NCI-H69 (cell line): ENCODE measurements at regions not wholly inside any gene's neighbourhood (a gene's known extent, or its start where the extent isn't known, plus 50 kb on each side); places are given as distances from the start of the nearest gene placed in this dataset.

ENCODE experiments used
- DNase-seq: peaks from one replicate; lab custom pipeline; 2025; lab: John Stamatoyannopoulos, UW

- DNase-seq, result no peak
Measured at GRCh38 chr14:98229656-98230366, 1042.2 kb downstream of the BCL11B start.

DNA sequence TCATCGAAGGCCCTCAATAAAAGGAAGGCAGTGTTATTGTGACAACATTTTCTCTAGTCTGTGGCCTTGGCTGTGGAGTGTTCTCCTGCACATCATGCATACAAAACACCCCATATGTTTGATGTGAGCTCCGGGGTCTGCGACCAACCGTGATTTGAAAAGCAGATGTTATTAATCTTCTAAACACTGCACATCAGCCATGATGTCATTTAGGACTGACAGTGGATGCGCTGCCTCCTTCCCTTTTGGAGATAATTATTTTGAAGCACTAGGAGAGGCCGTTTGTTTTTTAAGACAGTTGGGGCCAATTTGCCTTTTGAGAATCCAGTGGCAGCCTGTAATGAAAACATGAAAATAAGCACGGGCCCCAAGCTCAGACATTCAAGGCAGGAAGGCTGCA lies 1041.6 kb downstream of the BCL11B start:
- no peak for DNase-seq

- no peak for DNase-seq
Measured at GRCh38 chr14:98231210-98231609, 1040.8 kb downstream of the BCL11B start.

- DNase-seq, result no peak
Measured at GRCh38 chr14:98233656-98234055, 1038.3 kb downstream of the BCL11B start.

DNA sequence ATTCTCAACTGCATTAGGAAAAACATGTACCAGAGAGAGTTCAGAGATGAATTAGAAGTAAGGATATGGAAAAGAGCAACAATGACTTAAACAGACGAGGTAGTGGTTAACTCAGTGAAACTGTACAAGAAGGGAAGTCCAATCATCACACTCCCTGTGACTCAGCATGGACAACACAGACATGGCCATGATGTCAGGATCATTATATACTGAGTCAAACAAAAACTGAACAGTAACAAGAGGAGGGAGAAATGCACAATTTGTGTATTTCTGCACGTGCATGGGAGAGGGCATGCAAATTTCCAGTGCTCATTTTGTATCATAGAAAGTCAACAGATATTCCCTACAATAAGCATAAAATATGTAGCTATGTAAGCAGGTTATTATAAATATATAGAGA lies 1037.8 kb downstream of the BCL11B start:
- no peak for DNase-seq

GRCh38 chr14:98236314-98236713 lies 1035.7 kb downstream of the BCL11B start:
- DNase-seq, result no peak

DNA sequence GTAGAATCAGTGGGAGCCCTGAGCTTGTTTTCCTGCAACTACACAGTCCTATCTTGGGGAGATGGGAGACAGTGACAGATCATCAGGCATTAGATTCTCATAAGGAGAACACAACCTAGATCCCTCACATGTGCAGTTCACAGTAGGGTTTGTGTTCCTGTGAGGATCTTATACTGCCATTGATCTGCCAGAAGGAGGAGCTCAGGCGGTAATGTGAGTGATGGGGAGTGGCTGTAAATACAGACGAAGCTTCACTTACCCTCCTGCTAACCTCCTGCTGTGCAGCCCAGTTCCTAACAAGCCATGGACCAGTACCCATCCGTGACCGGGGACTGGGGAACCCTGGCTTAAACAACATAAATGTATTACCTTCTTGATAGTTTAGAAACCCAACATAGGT lies 1034.1 kb downstream of the BCL11B start:
- DNase-seq, result no peak

DNA sequence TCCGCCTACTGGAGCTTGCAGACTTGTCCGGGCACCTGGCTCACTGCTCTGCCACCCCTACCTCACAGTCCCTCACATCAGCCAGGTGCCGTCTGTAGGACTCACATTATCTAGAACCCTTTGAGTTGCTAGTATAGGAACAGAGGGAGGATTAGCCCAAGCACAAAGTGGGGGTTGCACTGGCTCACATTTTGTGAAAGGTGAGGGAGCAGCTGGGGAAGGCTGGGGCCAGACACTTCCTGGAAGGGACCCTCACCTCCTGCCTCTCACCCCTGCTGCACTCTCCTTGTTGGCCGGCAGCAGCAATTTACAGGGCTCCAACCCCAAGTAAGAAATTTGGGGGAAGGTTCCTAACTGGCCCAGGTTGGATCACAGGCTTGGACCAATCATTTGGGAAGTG lies 1031.6 kb downstream of the BCL11B start:
- DNase-seq, result no peak

DNA sequence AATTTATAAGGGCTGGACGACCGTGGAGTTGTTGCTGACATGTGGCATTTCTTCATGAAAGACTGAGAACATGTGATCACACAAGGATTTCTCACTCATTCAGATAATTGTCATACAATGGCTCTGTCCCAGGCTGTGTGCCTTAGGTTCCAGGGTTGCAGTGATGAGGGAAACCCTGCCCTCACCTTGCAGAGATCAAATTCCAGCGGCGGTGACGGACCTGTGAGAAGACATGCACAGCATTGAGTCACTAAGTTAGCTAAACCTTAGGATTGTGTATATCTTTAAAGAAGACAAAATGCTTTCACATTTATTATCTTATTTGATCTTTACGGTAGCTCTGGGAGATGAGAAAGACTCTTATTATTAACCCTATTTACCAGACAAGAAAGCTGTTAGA lies 1029.1 kb downstream of the BCL11B start:
- DNase-seq, result no peak

- no peak for DNase-seq
Measured at GRCh38 chr14:98243332-98243731, 1028.7 kb downstream of the BCL11B start.

DNA sequence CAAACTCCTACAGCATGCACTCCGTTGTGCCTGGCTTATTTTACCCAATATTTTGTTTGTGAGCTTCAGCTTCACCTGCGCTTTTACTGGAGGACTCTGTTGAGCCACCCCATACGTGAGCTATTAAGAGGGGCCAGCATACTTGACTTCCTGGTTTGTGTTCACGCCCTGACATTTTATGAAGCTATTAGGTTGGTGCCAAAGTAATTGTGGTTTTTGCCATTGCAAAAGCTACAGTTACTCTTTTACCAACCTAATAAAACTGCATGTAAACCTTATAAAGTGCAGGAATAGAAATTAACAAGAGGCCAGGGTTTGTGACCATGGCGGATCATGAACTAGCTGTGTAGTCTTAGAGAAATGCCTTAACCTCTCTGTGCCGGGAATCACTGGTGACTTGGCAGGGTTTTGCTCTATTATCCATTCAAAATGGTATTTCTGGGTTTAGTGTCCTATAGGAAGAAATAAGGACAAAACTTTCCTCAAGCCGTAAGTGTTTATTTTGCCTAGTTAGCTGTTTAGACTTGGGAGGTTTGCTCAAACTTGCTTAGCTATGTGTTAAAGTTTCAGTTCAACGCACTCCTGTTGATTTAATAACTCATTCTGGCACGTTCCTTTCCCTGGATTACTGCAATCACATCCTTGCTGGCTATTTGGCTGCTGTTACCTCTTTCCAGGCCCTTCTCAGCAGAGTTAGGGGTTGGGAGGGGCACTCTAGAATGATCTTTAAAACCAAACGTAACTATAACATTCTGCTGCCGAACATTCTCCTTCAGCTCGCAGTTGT lies 1027.6 kb downstream of the BCL11B start:
- no peak for DNase-seq

GRCh38 chr14:98244966-98245569 lies 1026.9 kb downstream of the BCL11B start:
- DNase-seq, result no peak

- no peak for DNase-seq
Measured at GRCh38 chr14:98249057-98249456, 1022.9 kb downstream of the BCL11B start.

DNA sequence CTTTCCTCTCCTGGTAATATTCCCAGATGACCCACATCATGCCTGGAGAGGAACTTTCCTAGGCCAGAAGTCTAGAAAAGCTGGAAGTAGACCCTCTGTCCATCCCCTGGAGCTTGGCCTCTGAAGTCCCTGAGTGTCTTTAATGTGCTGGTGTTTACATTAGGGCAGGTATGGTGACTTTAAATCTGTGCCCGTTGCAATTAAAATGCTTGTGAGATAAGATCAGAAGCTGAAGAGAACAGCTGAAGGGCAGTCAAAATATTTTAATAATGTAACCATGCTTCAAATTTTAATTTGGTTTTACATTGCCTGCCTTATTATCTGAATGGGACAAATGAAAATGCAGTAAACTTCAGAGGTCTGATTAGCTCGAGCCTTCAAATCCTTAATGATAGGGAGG lies 1022.5 kb downstream of the BCL11B start:
- DNase-seq, result no peak

DNA sequence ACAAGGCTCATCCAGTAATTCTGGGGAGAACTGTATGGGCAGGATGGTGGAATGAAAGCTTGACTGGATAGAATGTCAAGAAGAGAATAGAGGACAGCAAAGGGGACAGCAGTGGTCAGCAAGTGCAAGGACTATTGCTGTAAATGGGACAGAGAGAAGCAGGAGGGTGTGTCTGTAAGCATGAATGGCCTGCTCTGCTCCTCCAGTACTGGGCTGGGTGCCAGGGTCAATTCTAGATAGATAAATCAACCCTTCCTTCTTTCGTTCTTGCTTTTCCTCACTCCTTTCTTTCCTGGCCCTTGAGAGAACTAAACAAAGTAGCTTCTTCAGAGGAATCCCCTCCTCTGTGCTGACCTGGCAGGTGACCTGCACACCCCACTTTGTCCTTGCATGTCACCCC lies 1019.2 kb downstream of the BCL11B start:
- DNase-seq, result no peak

GRCh38 chr14:98259881-98260280 lies 1012.1 kb downstream of the BCL11B start:
- no peak for DNase-seq

DNA sequence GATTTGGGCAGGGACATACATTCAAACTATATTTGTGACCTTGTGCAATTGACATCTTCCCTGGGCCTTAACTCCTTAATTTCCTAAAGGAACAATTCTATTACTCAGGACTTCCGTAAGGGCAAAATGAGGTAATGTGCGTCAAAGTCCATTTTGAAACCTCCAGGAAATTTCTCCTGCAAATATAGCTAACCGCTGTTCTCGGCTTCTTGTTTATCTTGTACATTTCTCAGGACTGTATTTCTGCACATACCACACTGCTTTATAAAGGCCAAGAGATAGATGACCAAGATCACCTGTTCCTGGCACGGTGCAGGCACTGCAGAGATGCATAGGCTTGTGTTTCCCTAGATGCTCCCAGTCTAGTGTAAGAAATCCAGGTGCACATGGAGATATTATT lies 1009.4 kb downstream of the BCL11B start:
- no peak for DNase-seq

DNA sequence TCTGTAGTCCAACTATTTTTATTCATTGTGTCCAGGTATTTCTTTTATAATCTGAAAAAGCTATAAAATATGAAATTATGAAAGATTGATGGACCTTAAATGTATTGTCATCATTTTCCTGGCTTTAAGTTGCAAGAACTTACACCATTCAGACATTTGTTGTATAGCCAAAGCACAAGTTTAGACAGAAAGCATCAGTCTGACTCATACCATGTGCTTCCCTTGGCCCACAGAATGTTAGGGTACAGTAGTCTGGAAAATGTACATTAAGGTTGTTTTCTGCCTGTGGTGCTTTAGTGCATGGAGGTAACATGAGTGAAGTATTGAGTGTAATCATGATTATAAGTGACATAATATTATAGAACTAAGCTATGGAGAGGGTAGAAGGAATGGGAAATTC lies 1002.5 kb downstream of the BCL11B start:
- no peak for DNase-seq

DNA sequence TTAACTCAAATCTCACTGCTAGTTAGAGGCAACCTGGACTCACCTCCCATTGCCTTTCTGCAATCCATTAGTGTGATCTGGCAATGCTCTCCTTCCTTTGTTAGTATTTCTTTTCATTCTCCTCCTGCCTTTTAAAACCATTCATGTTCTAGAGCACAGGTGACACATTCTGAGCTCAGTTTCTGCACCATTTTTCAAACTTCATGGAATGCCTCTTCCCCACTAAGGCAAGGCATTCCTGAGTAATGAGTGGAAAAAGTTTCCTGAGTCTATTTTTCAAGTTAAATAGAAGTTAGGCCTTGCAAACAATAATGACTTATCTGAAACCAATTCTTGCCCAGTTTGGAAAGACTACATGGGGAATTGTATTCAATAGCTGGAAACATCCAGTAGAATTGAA lies 1001.8 kb downstream of the BCL11B start:
- no peak for DNase-seq

DNA sequence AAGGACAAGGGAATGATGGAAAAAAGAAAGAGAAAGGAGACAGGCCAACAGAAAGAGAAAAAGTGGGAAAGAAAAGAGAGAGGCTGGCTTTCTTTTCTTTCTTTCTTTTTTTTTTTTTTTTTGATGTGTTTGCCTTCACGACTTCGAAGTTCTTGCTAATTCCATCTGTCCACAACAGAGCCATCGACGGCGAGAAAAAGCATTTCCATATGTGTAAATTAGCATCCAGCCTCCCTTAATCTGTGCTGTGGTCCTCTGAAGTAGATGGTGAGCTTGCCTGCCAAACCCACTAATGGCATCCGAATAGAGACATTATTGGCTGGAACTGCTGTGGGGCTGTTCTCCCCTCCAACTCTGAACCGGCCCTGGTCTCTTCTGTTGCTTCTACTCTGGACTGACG lies 997.4 kb downstream of the BCL11B start:
- DNase-seq, result no peak

GRCh38 chr14:98278800-98279199 lies 993.2 kb downstream of the BCL11B start:
- DNase-seq, result no peak

DNA sequence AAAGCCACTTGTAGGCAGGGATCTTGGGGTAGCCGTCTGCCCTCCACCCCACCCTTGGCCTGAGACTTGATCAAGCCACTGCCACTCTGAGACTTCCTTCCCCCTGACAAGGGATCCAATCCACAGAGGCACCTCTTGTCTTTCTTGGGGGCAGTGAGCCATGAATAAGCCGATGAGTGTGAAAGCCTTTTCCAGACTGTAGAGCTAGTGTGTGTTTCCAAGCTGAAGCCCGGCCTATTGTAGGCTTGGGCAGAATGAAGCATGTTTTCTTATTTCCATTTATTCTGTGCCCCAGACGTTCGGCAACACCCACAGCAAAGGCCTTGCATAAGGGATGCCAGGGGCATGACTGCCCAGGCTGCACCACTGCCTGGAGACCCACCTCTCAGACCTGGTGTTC lies 991.6 kb downstream of the BCL11B start:
- DNase-seq, result no peak

DNA sequence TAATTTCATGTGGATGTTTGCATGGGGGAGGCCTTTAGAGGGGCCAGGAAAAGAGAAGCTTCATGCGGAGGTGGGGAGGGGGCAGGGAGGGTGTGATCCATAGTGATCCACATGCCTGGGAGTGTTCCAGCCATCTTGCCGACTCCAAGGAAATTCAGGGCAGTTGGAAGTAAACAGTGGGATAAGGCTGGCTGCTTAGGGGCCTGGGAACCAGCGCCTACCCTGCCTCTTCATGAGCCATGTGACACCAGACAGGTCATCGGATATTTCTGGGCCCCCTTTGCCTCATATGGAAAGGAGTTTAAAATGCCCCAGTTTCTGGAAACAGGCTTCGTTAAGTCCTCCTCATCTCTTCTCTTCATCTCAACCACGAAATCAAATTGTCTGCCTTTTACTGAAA lies 983.2 kb downstream of the BCL11B start:
- DNase-seq, result no peak
